HepG2 (cell line): ENCODE measurements at regions not wholly inside any gene's neighbourhood (a gene's known extent, or its start where the extent isn't known, plus 50 kb on each side); places are given as distances from the start of the nearest gene placed in this dataset.

Experiments used
- ATAC-seq: fragments of 200-7000 bp; cut with Tn5 transposase; 3 replicates; pipeline ENCODE4 v1.9.1; 2020; ENCODE audit warnings: mild to moderate bottlenecking, moderate library complexity
- BruUV-seq: library from RNA; stranded (reverse); fragments of 400-500 nt; replicated peaks from 2 replicates; lab custom pipeline; 2021; lab: Mats Ljungman, UMichigan
- CTCF ChIA-PET: fragments of 300-600 bp; formaldehyde crosslinking; extraction: SDS; loops from one replicate; lab custom pipeline; 2021; ENCODE audit warnings: low total read pairs, inconsistent platforms, low intra/inter-chr PET ratio; lab: Yijun Ruan, JAX
- POLR2A ChIA-PET: fragments of 350-600 bp; sonication (Branson Sonifier 250); formaldehyde crosslinking; loops from one replicate; lab custom pipeline; 2020; ENCODE audit warnings: antibody characterized with exemption, inconsistent platforms; lab: Yijun Ruan, JAX
- DNase-seq: peaks from one replicate; pipeline ENCODE4 v3.0.0-alpha.2; 2015; ENCODE audit warnings: low spot score
- FAIRE-seq: peaks from 3 replicates; lab custom pipeline; 2011; peaks lifted over from hg19 to GRCh38; lab: Jason Lieb, UNC
- H2AFZ ChIP-seq: one replicate; pipeline ENCODE4 v1.6.1; 2011; ENCODE audit warnings: low read length, inconsistent platforms
- H3K27ac ChIP-seq: fragments of 300-600 bp; 3 replicates; pipeline ENCODE4 v1.8.0; 2011; ENCODE audit warnings: mixed run types, mild to moderate bottlenecking, mixed read lengths, low read length, inconsistent platforms; ENCODE audit not compliant: insufficient read depth; ENCODE audit errors: extremely low read length
- H3K27me3 ChIP-seq, 2 experiments: fragments of 200-600 bp in 1 of 2; 2 replicates in 1 of 2; 3 replicates in 1 of 2; pipeline versions ENCODE4 v1.6.0 to v1.8.0; 2011; ENCODE audit warnings: low read length in 2 of 2, mild to moderate bottlenecking in 2 of 2, moderate library complexity in 2 of 2, inconsistent platforms in 1 of 2; ENCODE audit not compliant: insufficient read depth in 2 of 2, control insufficient read depth in 1 of 2
- H3K36me3 ChIP-seq, 2 experiments: fragments of 200-600 bp in 1 of 2; replicated peaks in 1 of 2; 2 replicates in 1 of 2; 3 replicates in 1 of 2; pipeline versions ENCODE4 v1.5.1 to v1.8.0; 2011; ENCODE audit warnings: low read length in 2 of 2, inconsistent platforms in 1 of 2; ENCODE audit not compliant: insufficient read depth in 2 of 2, control insufficient read depth in 1 of 2
- H3K4me1 ChIP-seq: 2 replicates; pipeline ENCODE4 v1.5.1; 2012; ENCODE audit warnings: low read length, inconsistent platforms; ENCODE audit not compliant: insufficient read depth
- H3K4me2 ChIP-seq: 2 replicates; pipeline ENCODE4 v1.6.0; 2011; ENCODE audit warnings: low read depth, low read length, inconsistent platforms
- H3K4me3 ChIP-seq, 3 experiments: fragments of 200-600 bp in 1 of 3; sonication (generic), shearing (Covaris generic) in 1 of 3; replicated peaks in 1 of 3; 2 replicates each; pipeline ENCODE4 v1.5.1; 2011 to 2016; ENCODE audit warnings: low read length in 3 of 3, inconsistent platforms in 2 of 3, low read depth in 2 of 3, mild to moderate bottlenecking in 2 of 3, control low read depth in 1 of 3, mixed read lengths in 1 of 3; ENCODE audit not compliant: insufficient read depth in 1 of 3
- H3K79me2 ChIP-seq: one replicate; pipeline ENCODE4 v1.6.1; 2011; ENCODE audit warnings: low read length, inconsistent platforms; ENCODE audit not compliant: insufficient read depth
- H3K9ac ChIP-seq: 2 replicates; pipeline ENCODE4 v1.6.0; 2011; ENCODE audit warnings: mild to moderate bottlenecking, low read depth, low read length, inconsistent platforms; ENCODE audit not compliant: insufficient read depth
- H3K9me3 ChIP-seq: 2 replicates; pipeline ENCODE4 v1.5.1; 2012; ENCODE audit warnings: mild to moderate bottlenecking, low read length
- H4K20me1 ChIP-seq: 2 replicates; pipeline ENCODE4 v1.6.0; 2011; ENCODE audit warnings: inconsistent platforms, mild to moderate bottlenecking, low read length, moderate library complexity; ENCODE audit not compliant: insufficient read depth
- HOXA3 ChIP-seq: sonication (generic); formaldehyde crosslinking; IDR thresholded peaks from 2 replicates; pipeline ENCODE4 v1.5.0; 2020; ENCODE audit warnings: missing genetic modification reagents
- KDM4B ChIP-seq: sonication (generic); formaldehyde crosslinking; IDR thresholded peaks from 2 replicates; pipeline ENCODE4 v1.4.0; 2020; ENCODE audit warnings: missing genetic modification reagents
- KDM5B ChIP-seq: sonication (generic); formaldehyde crosslinking; IDR thresholded peaks from 2 replicates; pipeline ENCODE4 v1.4.0; 2020; ENCODE audit warnings: missing genetic modification reagents, mild to moderate bottlenecking, borderline replicate concordance
- NFIC ChIP-seq: IDR thresholded peaks from 2 replicates; pipeline ENCODE4 v1.6.1; 2012; ENCODE audit warnings: mild to moderate bottlenecking, low read length, inconsistent platforms
- ZNF451 ChIP-seq: sonication (generic); formaldehyde crosslinking; IDR thresholded peaks from 2 replicates; pipeline ENCODE4 v1.5.0; 2020; ENCODE audit warnings: mild to moderate bottlenecking, missing genetic modification reagents
- whole genome bisulfite sequencing: methylation state at CpG from one replicate; pipeline ENCODE4 v1.1.6; 2017; ENCODE audit warnings: low lambda C conversion rate; 5-methylcytosine and 5-hydroxymethylcytosine counted together
- in situ Hi-C: cut with HindIII; loops from 2 replicates; pipeline ENCODE4 v1.10.0; 2017; ENCODE audit warnings: low pct_unique_long_range_greater_than_20kb; ENCODE audit not compliant: extremely low pct_ligation_motif_present
- intact Hi-C: fragments of 100-400 bp; cut with micrococcal nuclease; formaldehyde crosslinking; loops from one replicate; pipeline ENCODE4 v1.10.0; 2022; ENCODE audit not compliant: unreplicated experiment
- TF ChIP-seq, protein P1 (sequence below): sonication (generic); formaldehyde crosslinking; IDR thresholded peaks from 2 replicates; pipeline ENCODE4 v1.5.0; 2020; ENCODE audit warnings: missing genetic modification reagents
- TF ChIP-seq, protein P2 (sequence below): sonication (generic); formaldehyde crosslinking; IDR thresholded peaks from 2 replicates; pipeline ENCODE4 v1.4.0; 2020; ENCODE audit warnings: mild to moderate bottlenecking, missing genetic modification reagents
- TF ChIP-seq, protein P3 (sequence below): sonication (generic); formaldehyde crosslinking; IDR thresholded peaks from 2 replicates; pipeline ENCODE4 v1.5.0; 2020; ENCODE audit warnings: mild to moderate bottlenecking, missing genetic modification reagents, borderline replicate concordance
- TF ChIP-seq, protein P4 (sequence below): sonication (generic); formaldehyde crosslinking; conservative IDR thresholded peaks from 2 replicates; pipeline ENCODE4 v1.8.1; 2023; ENCODE audit warnings: missing genetic modification reagents

DNA sequence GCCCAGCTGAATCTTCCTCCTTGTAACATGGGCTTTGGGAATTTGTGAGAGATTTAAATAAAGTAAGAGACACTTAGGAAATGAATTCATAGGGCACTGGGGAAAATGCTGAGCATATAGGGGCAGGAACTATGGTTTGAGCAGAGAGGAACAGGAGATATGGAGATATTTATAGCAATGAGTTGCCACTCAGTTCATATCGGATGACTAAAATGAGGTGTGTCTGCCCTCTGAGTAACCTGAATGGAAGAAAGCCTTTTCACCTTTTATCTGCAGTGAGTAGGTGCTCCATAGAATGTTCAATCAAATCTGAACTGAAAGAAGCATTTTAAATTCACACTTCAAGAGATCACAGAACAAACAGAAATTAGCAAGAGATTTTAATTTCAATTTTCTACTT lies 105.7 kb downstream of the CEP44 start:
- Histone ChIP-seq H3K4me3 (no peak overlapping the region), H3K9ac (no peak overlapping the region), H4K20me1 (no peaks in the 10 kb centered on the region), H3K4me1 (no peaks in the 10 kb centered on the region), H3K9me3 (no peaks in the 10 kb centered on the region), H3K36me3 (no peaks in the 10 kb centered on the region), H2AFZ (no peak overlapping the region), H3K4me2 (no peak overlapping the region), H3K27me3 (no peaks in the 10 kb centered on the region), H3K27ac (no peak overlapping the region), H3K79me2 (no peaks in the 10 kb centered on the region)
- no peak for FAIRE-seq
- no peak for ATAC-seq
- DNase-seq = no peak
- TF ChIP-seq KDM5B (CRISPR knock-in tag) (no peak), KDM4B (no peak), ZNF451 (CRISPR knock-in tag) (no peak), NFIC (no peak), HOXA3 (CRISPR knock-in tag) (no peak)
- TF ChIP-seq, protein P1, sequence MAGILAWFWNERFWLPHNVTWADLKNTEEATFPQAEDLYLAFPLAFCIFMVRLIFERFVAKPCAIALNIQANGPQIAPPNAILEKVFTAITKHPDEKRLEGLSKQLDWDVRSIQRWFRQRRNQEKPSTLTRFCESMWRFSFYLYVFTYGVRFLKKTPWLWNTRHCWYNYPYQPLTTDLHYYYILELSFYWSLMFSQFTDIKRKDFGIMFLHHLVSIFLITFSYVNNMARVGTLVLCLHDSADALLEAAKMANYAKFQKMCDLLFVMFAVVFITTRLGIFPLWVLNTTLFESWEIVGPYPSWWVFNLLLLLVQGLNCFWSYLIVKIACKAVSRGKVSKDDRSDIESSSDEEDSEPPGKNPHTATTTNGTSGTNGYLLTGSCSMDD = no peak
- TF ChIP-seq, protein P2, sequence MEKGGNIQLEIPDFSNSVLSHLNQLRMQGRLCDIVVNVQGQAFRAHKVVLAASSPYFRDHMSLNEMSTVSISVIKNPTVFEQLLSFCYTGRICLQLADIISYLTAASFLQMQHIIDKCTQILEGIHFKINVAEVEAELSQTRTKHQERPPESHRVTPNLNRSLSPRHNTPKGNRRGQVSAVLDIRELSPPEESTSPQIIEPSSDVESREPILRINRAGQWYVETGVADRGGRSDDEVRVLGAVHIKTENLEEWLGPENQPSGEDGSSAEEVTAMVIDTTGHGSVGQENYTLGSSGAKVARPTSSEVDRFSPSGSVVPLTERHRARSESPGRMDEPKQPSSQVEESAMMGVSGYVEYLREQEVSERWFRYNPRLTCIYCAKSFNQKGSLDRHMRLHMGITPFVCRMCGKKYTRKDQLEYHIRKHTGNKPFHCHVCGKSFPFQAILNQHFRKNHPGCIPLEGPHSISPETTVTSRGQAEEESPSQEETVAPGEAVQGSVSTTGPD (CRISPR knock-in tag) = no peak
- TF ChIP-seq, protein P3, sequence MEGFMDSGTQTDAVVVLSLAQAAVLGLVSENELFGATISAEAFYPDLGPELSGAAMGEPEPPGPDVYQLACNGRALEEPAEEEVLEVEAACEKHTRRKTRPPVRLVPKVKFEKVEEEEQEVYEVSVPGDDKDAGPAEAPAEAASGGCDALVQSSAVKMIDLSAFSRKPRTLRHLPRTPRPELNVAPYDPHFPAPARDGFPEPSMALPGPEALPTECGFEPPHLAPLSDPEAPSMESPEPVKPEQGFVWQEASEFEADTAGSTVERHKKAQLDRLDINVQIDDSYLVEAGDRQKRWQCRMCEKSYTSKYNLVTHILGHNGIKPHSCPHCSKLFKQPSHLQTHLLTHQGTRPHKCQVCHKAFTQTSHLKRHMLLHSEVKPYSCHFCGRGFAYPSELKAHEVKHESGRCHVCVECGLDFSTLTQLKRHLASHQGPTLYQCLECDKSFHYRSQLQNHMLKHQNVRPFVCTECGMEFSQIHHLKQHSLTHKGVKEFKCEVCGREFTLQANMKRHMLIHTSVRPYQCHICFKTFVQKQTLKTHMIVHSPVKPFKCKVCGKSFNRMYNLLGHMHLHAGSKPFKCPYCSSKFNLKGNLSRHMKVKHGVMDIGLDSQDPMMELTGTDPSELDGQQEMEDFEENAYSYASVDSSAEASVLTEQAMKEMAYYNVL (CRISPR knock-in tag) = no peak
- TF ChIP-seq, protein P4, sequence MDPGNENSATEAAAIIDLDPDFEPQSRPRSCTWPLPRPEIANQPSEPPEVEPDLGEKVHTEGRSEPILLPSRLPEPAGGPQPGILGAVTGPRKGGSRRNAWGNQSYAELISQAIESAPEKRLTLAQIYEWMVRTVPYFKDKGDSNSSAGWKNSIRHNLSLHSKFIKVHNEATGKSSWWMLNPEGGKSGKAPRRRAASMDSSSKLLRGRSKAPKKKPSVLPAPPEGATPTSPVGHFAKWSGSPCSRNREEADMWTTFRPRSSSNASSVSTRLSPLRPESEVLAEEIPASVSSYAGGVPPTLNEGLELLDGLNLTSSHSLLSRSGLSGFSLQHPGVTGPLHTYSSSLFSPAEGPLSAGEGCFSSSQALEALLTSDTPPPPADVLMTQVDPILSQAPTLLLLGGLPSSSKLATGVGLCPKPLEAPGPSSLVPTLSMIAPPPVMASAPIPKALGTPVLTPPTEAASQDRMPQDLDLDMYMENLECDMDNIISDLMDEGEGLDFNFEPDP (CRISPR knock-in tag) = no peak
- no TSS peak for BruUV-seq
- WGBS = 50% methylated on average over 1 of the region's 1 CpG
- in situ Hi-C loops (no loop called here), intact Hi-C loops (loop anchor here (10.0 kb wide), 1 partner anchor 1575 kb away; no protein-coding TSS in a partner anchor)
- CTCF ChIA-PET = no interaction called here
- POLR2A ChIA-PET = no interaction called here
